SU-DHL-6 (cell line): ENCODE measurements at regions not wholly inside any gene's neighbourhood (a gene's known extent, or its start where the extent isn't known, plus 50 kb on each side); places are given as distances from the start of the nearest gene placed in this dataset.

Source experiments
- EZH2phosphoT487 ChIP-seq: fragments of 200-600 bp; sonication (generic), shearing (Covaris generic); conservative IDR thresholded peaks from 2 replicates; pipeline ENCODE4 v1.6.1; 2018; ENCODE audit warnings: mild to moderate bottlenecking, antibody characterized with exemption, low read length, moderate library complexity, mixed read lengths
- TF ChIP-seq, protein P1 (sequence below): fragments of 200-600 bp; sonication (generic); IDR thresholded peaks from one replicate; pipeline ENCODE4 v1.5.1; 2017; ENCODE audit warnings: antibody characterized with exemption, mild to moderate bottlenecking, low read length, moderate library complexity; ENCODE audit not compliant: insufficient read depth, poor library complexity, severe bottlenecking

DNA sequence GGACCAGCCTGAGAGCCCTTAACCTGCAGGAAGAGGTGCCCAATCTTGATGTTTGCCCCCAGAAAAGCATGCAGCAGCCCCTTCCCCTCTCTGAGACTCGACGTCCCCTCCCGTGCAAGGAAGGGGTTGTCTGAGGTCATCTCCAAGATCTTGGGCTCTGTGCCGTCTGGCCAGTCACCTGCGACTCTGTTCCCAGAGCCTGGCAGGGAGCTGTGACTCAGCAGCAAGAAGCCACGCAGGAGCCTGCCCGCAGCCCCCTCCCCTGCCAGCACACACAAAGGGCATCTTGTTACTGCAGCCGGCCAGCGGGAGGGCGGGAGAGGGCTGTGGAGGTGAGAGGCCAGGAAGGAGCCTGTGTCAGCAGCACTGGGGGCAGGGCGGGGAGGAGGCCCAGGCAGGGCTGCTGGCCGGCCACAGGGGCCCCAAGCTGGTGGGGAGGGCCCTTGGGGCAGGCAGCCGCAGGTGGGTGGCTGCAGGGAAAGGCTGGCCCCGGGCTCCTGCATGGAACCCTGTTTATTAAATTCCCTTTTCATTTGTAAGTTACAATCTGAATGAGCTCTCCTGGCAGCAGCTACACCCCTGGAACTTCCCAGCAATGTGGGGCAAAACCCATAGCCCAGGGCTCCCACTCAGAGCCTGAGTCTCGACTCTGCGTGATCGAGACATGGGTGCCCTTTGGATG, 103.7 kb upstream of the ZMIZ1 start:
- TF ChIP-seq, protein P1, sequence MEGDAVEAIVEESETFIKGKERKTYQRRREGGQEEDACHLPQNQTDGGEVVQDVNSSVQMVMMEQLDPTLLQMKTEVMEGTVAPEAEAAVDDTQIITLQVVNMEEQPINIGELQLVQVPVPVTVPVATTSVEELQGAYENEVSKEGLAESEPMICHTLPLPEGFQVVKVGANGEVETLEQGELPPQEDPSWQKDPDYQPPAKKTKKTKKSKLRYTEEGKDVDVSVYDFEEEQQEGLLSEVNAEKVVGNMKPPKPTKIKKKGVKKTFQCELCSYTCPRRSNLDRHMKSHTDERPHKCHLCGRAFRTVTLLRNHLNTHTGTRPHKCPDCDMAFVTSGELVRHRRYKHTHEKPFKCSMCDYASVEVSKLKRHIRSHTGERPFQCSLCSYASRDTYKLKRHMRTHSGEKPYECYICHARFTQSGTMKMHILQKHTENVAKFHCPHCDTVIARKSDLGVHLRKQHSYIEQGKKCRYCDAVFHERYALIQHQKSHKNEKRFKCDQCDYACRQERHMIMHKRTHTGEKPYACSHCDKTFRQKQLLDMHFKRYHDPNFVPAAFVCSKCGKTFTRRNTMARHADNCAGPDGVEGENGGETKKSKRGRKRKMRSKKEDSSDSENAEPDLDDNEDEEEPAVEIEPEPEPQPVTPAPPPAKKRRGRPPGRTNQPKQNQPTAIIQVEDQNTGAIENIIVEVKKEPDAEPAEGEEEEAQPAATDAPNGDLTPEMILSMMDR, result no peak
- no peak for TF ChIP-seq EZH2phosphoT487
